ENCODE measurements at regions not wholly inside any gene's neighbourhood (a gene's known extent, or its start where the extent isn't known, plus 50 kb on each side); places are given as distances from the start of the nearest gene placed in this dataset.
A peak's percentile ranks its signal among the peaks of the same experiment; 100 is the strongest.

DNA sequence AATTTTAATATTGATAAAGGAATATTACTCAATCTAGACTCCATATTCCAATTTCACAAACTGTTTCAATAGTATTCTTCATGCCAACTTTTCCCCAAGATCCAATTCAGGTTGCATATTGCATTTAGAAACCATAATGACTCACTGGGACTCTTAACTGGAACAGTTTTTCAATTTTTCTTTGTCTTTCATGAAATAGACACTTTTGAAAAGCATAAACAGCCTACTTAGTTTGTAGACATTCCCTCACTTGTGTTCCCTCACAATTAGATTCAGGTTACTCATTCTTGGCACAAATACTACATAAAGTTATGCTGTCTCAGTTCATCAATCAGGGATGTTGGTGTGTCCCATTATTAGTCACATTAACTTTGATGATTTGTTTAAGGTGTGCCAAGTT, 1768.4 kb upstream of the PIK3C3 start:
- Histone ChIP-seq H3K4me1 (ENCODE audit: control insufficient read depth in 2 of 2, insufficient read depth in 1 of 2, low read depth in 1 of 2, low read length in 2 of 2) (no peaks in the 10 kb centered on the region), H3K4me3 (ENCODE audit: low read length in 2 of 2) (no peak overlapping the region), H3K27me3 (ENCODE audit: control insufficient read depth in 3 of 3, insufficient read depth in 3 of 3, low read depth in 1 of 3, low read length in 3 of 3) (no peaks in the 10 kb centered on the region), H3K9ac (ENCODE audit: low read depth, low read length, poor library complexity) (no peak overlapping the region), H2AFZ (ENCODE audit: low read length) (no peak overlapping the region), H2BK5ac (ENCODE audit: low read length) (no peak overlapping the region), H3K36me3 (replicated peaks in 1 of 2; ENCODE audit: control insufficient read depth in 2 of 2, insufficient read depth in 2 of 2, low read length in 2 of 2) (no peaks in the 10 kb centered on the region), H4K8ac (ENCODE audit: low read depth, low read length) (no peak overlapping the region), H3K18ac (ENCODE audit: low read length) (no peak overlapping the region), H2BK15ac (ENCODE audit: low read length) (no peak overlapping the region), H3K27ac (replicated peaks; ENCODE audit: low read length) (no peak overlapping the region), H2AK5ac (ENCODE audit: low read depth, low read length) (no peak overlapping the region), H3K4ac (ENCODE audit: low read length) (no peak overlapping the region), H2BK12ac (ENCODE audit: low read length) (no peak overlapping the region), H3K79me1 (ENCODE audit: low read depth, low read length) (no peaks in the 10 kb centered on the region), H3K14ac (ENCODE audit: low read length) (no peak overlapping the region), H3K4me2 (ENCODE audit: insufficient read depth, low read length, poor library complexity, severe bottlenecking) (no peak overlapping the region), H3K23ac (ENCODE audit: low read depth, low read length, poor library complexity) (no peak overlapping the region), H3K9me3 (replicated peaks in 1 of 2; ENCODE audit: control insufficient read depth in 2 of 2, insufficient read depth in 1 of 2, low read depth in 1 of 2, low read length in 2 of 2) (no peaks in the 10 kb centered on the region), H2BK120ac (ENCODE audit: low read depth, low read length) (no peak overlapping the region), H4K91ac (ENCODE audit: low read depth, low read length, poor library complexity) (no peak overlapping the region)
- no peak for DNase-seq (ENCODE audit: low spot score)

GRCh38 chr18:40179729-40180461, 1775.1 kb upstream of the PIK3C3 start:
- H3K9ac ChIP-seq (ENCODE audit: low read depth, low read length, poor library complexity) = no peak overlapping the region
- peaks cover 7 to 8% of the 10 kb centered on the region in 2 donors for H3K4me1 ChIP-seq (ENCODE audit: control insufficient read depth in 2 of 2, insufficient read depth in 1 of 2, low read depth in 1 of 2, low read length in 2 of 2)
- H3K4me3 ChIP-seq (ENCODE audit: low read length in 2 of 2) = no peak overlapping the region
- H2BK12ac ChIP-seq (ENCODE audit: low read length) = no peak overlapping the region
- no peak overlapping the region for H3K18ac ChIP-seq (ENCODE audit: low read length)
- no peak overlapping the region for H4K91ac ChIP-seq (ENCODE audit: low read depth, low read length, poor library complexity)
- H2BK5ac ChIP-seq (ENCODE audit: low read length) = no peak overlapping the region
- no peak overlapping the region for H3K27ac ChIP-seq (replicated peaks; ENCODE audit: low read length)
- H3K36me3 ChIP-seq (replicated peaks in 1 of 2; ENCODE audit: control insufficient read depth in 2 of 2, insufficient read depth in 2 of 2, low read length in 2 of 2) = no peaks in the 10 kb centered on the region
- DNase-seq (ENCODE audit: low spot score) = peak; percentile 21
- no peaks in the 10 kb centered on the region for H3K79me1 ChIP-seq (ENCODE audit: low read depth, low read length)
- H2AK5ac ChIP-seq (ENCODE audit: low read depth, low read length) = no peak overlapping the region
- no peaks in the 10 kb centered on the region for H3K9me3 ChIP-seq (replicated peaks in 1 of 2; ENCODE audit: control insufficient read depth in 2 of 2, insufficient read depth in 1 of 2, low read depth in 1 of 2, low read length in 2 of 2)
- H3K4me2 ChIP-seq (ENCODE audit: insufficient read depth, low read length, poor library complexity, severe bottlenecking) = no peak overlapping the region
- no peak overlapping the region for H3K14ac ChIP-seq (ENCODE audit: low read length)
- no peak overlapping the region for H3K23ac ChIP-seq (ENCODE audit: low read depth, low read length, poor library complexity)
- H3K4ac ChIP-seq (ENCODE audit: low read length) = no peak overlapping the region
- H3K27me3 ChIP-seq (ENCODE audit: control insufficient read depth in 3 of 3, insufficient read depth in 3 of 3, low read depth in 1 of 3, low read length in 3 of 3) = no peaks in the 10 kb centered on the region
- no peak overlapping the region for H4K8ac ChIP-seq (ENCODE audit: low read depth, low read length)
- peak overlapping the region; percentile 43 for H2AFZ ChIP-seq (ENCODE audit: low read length)
- H2BK120ac ChIP-seq (ENCODE audit: low read depth, low read length) = no peak overlapping the region
- no peak overlapping the region for H2BK15ac ChIP-seq (ENCODE audit: low read length)
- WGBS, 2 donors (ENCODE audit: extremely low coverage in 2 of 2, insufficient read length in 2 of 2, insufficient replicate concordance in 1 of 2) = no CpG with 5 or more reads among the region's 2 CpGs

GRCh38 chr18:40168026-40168425, 1787.0 kb upstream of the PIK3C3 start:
- DNase-seq (ENCODE audit: low spot score) = no peak
- no peaks in the 10 kb centered on the region for H3K36me3 ChIP-seq (replicated peaks in 1 of 2; ENCODE audit: control insufficient read depth in 2 of 2, insufficient read depth in 2 of 2, low read length in 2 of 2)
- no peak overlapping the region for H2BK12ac ChIP-seq (ENCODE audit: low read length)
- H3K4ac ChIP-seq (ENCODE audit: low read length) = no peak overlapping the region
- no peak overlapping the region for H3K27ac ChIP-seq (replicated peaks; ENCODE audit: low read length)
- no peak overlapping the region for H3K18ac ChIP-seq (ENCODE audit: low read length)
- H2BK120ac ChIP-seq (ENCODE audit: low read depth, low read length) = no peak overlapping the region
- H3K79me1 ChIP-seq (ENCODE audit: low read depth, low read length) = no peaks in the 10 kb centered on the region
- H3K9ac ChIP-seq (ENCODE audit: low read depth, low read length, poor library complexity) = no peak overlapping the region
- H3K4me2 ChIP-seq (ENCODE audit: insufficient read depth, low read length, poor library complexity, severe bottlenecking) = no peak overlapping the region
- H3K4me3 ChIP-seq (ENCODE audit: low read length in 2 of 2) = no peak overlapping the region
- H3K23ac ChIP-seq (ENCODE audit: low read depth, low read length, poor library complexity) = no peak overlapping the region
- no peak overlapping the region for H2BK15ac ChIP-seq (ENCODE audit: low read length)
- H4K8ac ChIP-seq (ENCODE audit: low read depth, low read length) = no peak overlapping the region
- peaks cover 0 to 3% of the 10 kb centered on the region in 2 donors for H3K4me1 ChIP-seq (ENCODE audit: control insufficient read depth in 2 of 2, insufficient read depth in 1 of 2, low read depth in 1 of 2, low read length in 2 of 2)
- no peak overlapping the region for H2AK5ac ChIP-seq (ENCODE audit: low read depth, low read length)
- no peak overlapping the region for H2AFZ ChIP-seq (ENCODE audit: low read length)
- H3K9me3 ChIP-seq (replicated peaks in 1 of 2; ENCODE audit: control insufficient read depth in 2 of 2, insufficient read depth in 1 of 2, low read depth in 1 of 2, low read length in 2 of 2) = no peaks in the 10 kb centered on the region
- no peak overlapping the region for H3K14ac ChIP-seq (ENCODE audit: low read length)
- no peak overlapping the region for H2BK5ac ChIP-seq (ENCODE audit: low read length)
- no peak overlapping the region for H4K91ac ChIP-seq (ENCODE audit: low read depth, low read length, poor library complexity)
- H3K27me3 ChIP-seq (ENCODE audit: control insufficient read depth in 3 of 3, insufficient read depth in 3 of 3, low read depth in 1 of 3, low read length in 3 of 3) = no peaks in the 10 kb centered on the region
- no CpG with 5 or more reads among the region's 1 CpG for WGBS, 2 donors (ENCODE audit: extremely low coverage in 2 of 2, insufficient read length in 2 of 2, insufficient replicate concordance in 1 of 2)

- no peak overlapping the region for H4K91ac ChIP-seq (ENCODE audit: low read depth, low read length, poor library complexity)
- no peak overlapping the region for H3K4me3 ChIP-seq (ENCODE audit: low read length in 2 of 2)
- H2AFZ ChIP-seq (ENCODE audit: low read length) = no peak overlapping the region
- H4K8ac ChIP-seq (ENCODE audit: low read depth, low read length) = no peak overlapping the region
- H3K9me3 ChIP-seq (replicated peaks in 1 of 2; ENCODE audit: control insufficient read depth in 2 of 2, insufficient read depth in 1 of 2, low read depth in 1 of 2, low read length in 2 of 2) = no peaks in the 10 kb centered on the region
- no peak overlapping the region for H3K4ac ChIP-seq (ENCODE audit: low read length)
- no peak overlapping the region for H3K4me2 ChIP-seq (ENCODE audit: insufficient read depth, low read length, poor library complexity, severe bottlenecking)
- H3K4me1 ChIP-seq (ENCODE audit: control insufficient read depth in 2 of 2, insufficient read depth in 1 of 2, low read depth in 1 of 2, low read length in 2 of 2) = no peaks in the 10 kb centered on the region
- H3K27me3 ChIP-seq (ENCODE audit: control insufficient read depth in 3 of 3, insufficient read depth in 3 of 3, low read depth in 1 of 3, low read length in 3 of 3) = no peaks in the 10 kb centered on the region
- no peaks in the 10 kb centered on the region for H3K36me3 ChIP-seq (replicated peaks in 1 of 2; ENCODE audit: control insufficient read depth in 2 of 2, insufficient read depth in 2 of 2, low read length in 2 of 2)
- H2BK15ac ChIP-seq (ENCODE audit: low read length) = no peak overlapping the region
- no peak overlapping the region for H3K14ac ChIP-seq (ENCODE audit: low read length)
- H3K18ac ChIP-seq (ENCODE audit: low read length) = no peak overlapping the region
- H3K23ac ChIP-seq (ENCODE audit: low read depth, low read length, poor library complexity) = no peak overlapping the region
- no peak for DNase-seq (ENCODE audit: low spot score)
- H3K9ac ChIP-seq (ENCODE audit: low read depth, low read length, poor library complexity) = no peak overlapping the region
- no peak overlapping the region for H3K27ac ChIP-seq (replicated peaks; ENCODE audit: low read length)
- no peak overlapping the region for H2BK120ac ChIP-seq (ENCODE audit: low read depth, low read length)
- H2BK5ac ChIP-seq (ENCODE audit: low read length) = no peak overlapping the region
- H3K79me1 ChIP-seq (ENCODE audit: low read depth, low read length) = no peaks in the 10 kb centered on the region
- no peak overlapping the region for H2AK5ac ChIP-seq (ENCODE audit: low read depth, low read length)
- H2BK12ac ChIP-seq (ENCODE audit: low read length) = no peak overlapping the region
These were observed 1791.8 kb upstream of the PIK3C3 start for GRCh38 chr18:40163254-40163653.

Measured in neuronal stem cell (in vitro differentiated cells).